ENCODE measurements at regions not wholly inside any gene's neighbourhood (a gene's known extent, or its start where the extent isn't known, plus 50 kb on each side); places are given as distances from the start of the nearest gene placed in this dataset.

- Histone ChIP-seq H3K4me2 (ENCODE audit: unreplicated experiment) (no peak overlapping the region), H3K27me3 (replicated peaks; ENCODE audit: insufficient read depth) (no peaks in the 10 kb centered on the region), H3K79me2 (ENCODE audit: insufficient read depth) (no peaks in the 10 kb centered on the region), H3K9me2 (ENCODE audit: insufficient read depth) (no peaks in the 10 kb centered on the region), H2AFZ (no peak overlapping the region), H3F3A (ENCODE audit: insufficient read depth) (0 out of 2 replicates have a peak, but pooled peaks cover 5% of the 10 kb centered on the region), H3K27ac (no peak overlapping the region), H3K4me3 (no peak overlapping the region), H3K9me3 (ENCODE audit: low read depth) (no peaks in the 10 kb centered on the region), H3K9ac (no peak overlapping the region), H4K20me1 (ENCODE audit: insufficient read depth) (no peaks in the 10 kb centered on the region), H3K4me1 (ENCODE audit: insufficient read depth) (peaks cover 16% of the 10 kb centered on the region), H3K36me3 (ENCODE audit: low read depth) (no peaks in the 10 kb centered on the region)
- TF ChIP-seq EZH2phosphoT487 (IDR thresholded peaks at IDR 0.05; ENCODE audit: insufficient read depth, low read depth) (no peak), EZH2 (IDR thresholded peaks at IDR 0.05; ENCODE audit: insufficient read depth, poor library complexity, severe bottlenecking) (no peak)
- no peak for DNase-seq
- WGBS, 2 experiments (ENCODE audit: low coverage in 1 of 2, low lambda C conversion rate in 2 of 2, missing lambda C conversion rate in 2 of 2), result 62 to 72% methylated on average over 2 of the region's 2 CpGs
- in situ Hi-C loops (cut with MboI), result no loop called here
These were observed 67.7 kb upstream of the TMEM72 start for GRCh38 chr10:44843484-44843883.

- H3K27ac ChIP-seq, result no peak overlapping the region
- in situ Hi-C loops (cut with MboI), result no loop called here
- no peaks in the 10 kb centered on the region for H3K9me3 ChIP-seq (ENCODE audit: low read depth)
- H3K4me3 ChIP-seq, result no peak overlapping the region
- no peak overlapping the region for H3K9ac ChIP-seq
- no peak for DNase-seq
- WGBS, 2 experiments (ENCODE audit: low coverage in 1 of 2, low lambda C conversion rate in 2 of 2, missing lambda C conversion rate in 2 of 2), result 91 to 93% methylated on average over 5 of the region's 6 CpGs
- TF ChIP-seq EZH2phosphoT487 (IDR thresholded peaks at IDR 0.05; ENCODE audit: insufficient read depth, low read depth), result no peak
- TF ChIP-seq EZH2 (IDR thresholded peaks at IDR 0.05; ENCODE audit: insufficient read depth, poor library complexity, severe bottlenecking), result no peak
- no peaks in the 10 kb centered on the region for H3K4me1 ChIP-seq (ENCODE audit: insufficient read depth)
- no peak overlapping the region for H2AFZ ChIP-seq
- H3K4me2 ChIP-seq (ENCODE audit: unreplicated experiment), result no peak overlapping the region
- no peaks in the 10 kb centered on the region for H3K27me3 ChIP-seq (replicated peaks; ENCODE audit: insufficient read depth)
- no peaks in the 10 kb centered on the region for H4K20me1 ChIP-seq (ENCODE audit: insufficient read depth)
- H3K79me2 ChIP-seq (ENCODE audit: insufficient read depth), result no peaks in the 10 kb centered on the region
- H3F3A ChIP-seq (ENCODE audit: insufficient read depth), result no peaks in the 10 kb centered on the region
- H3K36me3 ChIP-seq (ENCODE audit: low read depth), result no peaks in the 10 kb centered on the region
- no peaks in the 10 kb centered on the region for H3K9me2 ChIP-seq (ENCODE audit: insufficient read depth)
These were observed 65.6 kb upstream of the TMEM72 start for GRCh38 chr10:44845361-44846175.

GRCh38 chr10:44847110-44847509 is 64.0 kb upstream of the TMEM72 start:
- Histone ChIP-seq H3K9me3 (ENCODE audit: low read depth) (no peaks in the 10 kb centered on the region), H3K27ac (no peak overlapping the region), H3F3A (ENCODE audit: insufficient read depth) (no peaks in the 10 kb centered on the region), H3K79me2 (ENCODE audit: insufficient read depth) (no peaks in the 10 kb centered on the region), H3K4me3 (no peak overlapping the region), H3K27me3 (replicated peaks; ENCODE audit: insufficient read depth) (no peaks in the 10 kb centered on the region), H3K9me2 (ENCODE audit: insufficient read depth) (no peaks in the 10 kb centered on the region), H3K36me3 (ENCODE audit: low read depth) (no peaks in the 10 kb centered on the region), H3K9ac (no peak overlapping the region), H3K4me2 (ENCODE audit: unreplicated experiment) (no peak overlapping the region), H4K20me1 (ENCODE audit: insufficient read depth) (no peaks in the 10 kb centered on the region), H2AFZ (no peak overlapping the region), H3K4me1 (ENCODE audit: insufficient read depth) (no peaks in the 10 kb centered on the region)
- DNase-seq, result no peak
- in situ Hi-C loops (cut with MboI), result no loop called here
- no peak for TF ChIP-seq EZH2 (IDR thresholded peaks at IDR 0.05; ENCODE audit: insufficient read depth, poor library complexity, severe bottlenecking)
- TF ChIP-seq EZH2phosphoT487 (IDR thresholded peaks at IDR 0.05; ENCODE audit: insufficient read depth, low read depth), result no peak
- 92 to 94% methylated on average over 3 of the region's 3 CpGs for WGBS, 2 experiments (ENCODE audit: low coverage in 1 of 2, low lambda C conversion rate in 2 of 2, missing lambda C conversion rate in 2 of 2)

GRCh38 chr10:44848211-44848610 is 62.9 kb upstream of the TMEM72 start:
- H3K9me3 ChIP-seq (ENCODE audit: low read depth), result no peaks in the 10 kb centered on the region
- H3K27me3 ChIP-seq (replicated peaks; ENCODE audit: insufficient read depth), result no peaks in the 10 kb centered on the region
- no peaks in the 10 kb centered on the region for H3K79me2 ChIP-seq (ENCODE audit: insufficient read depth)
- H3K9me2 ChIP-seq (ENCODE audit: insufficient read depth), result no peaks in the 10 kb centered on the region
- H3K4me3 ChIP-seq, result no peak overlapping the region
- H3K4me2 ChIP-seq (ENCODE audit: unreplicated experiment), result no peak overlapping the region
- no peaks in the 10 kb centered on the region for H4K20me1 ChIP-seq (ENCODE audit: insufficient read depth)
- no peaks in the 10 kb centered on the region for H3F3A ChIP-seq (ENCODE audit: insufficient read depth)
- H3K36me3 ChIP-seq (ENCODE audit: low read depth), result no peaks in the 10 kb centered on the region
- H3K27ac ChIP-seq, result no peak overlapping the region
- WGBS, 2 experiments (ENCODE audit: low coverage in 1 of 2, low lambda C conversion rate in 2 of 2, missing lambda C conversion rate in 2 of 2), result 71 to 85% methylated on average over 4 of the region's 4 CpGs
- H3K4me1 ChIP-seq (ENCODE audit: insufficient read depth), result no peaks in the 10 kb centered on the region
- H2AFZ ChIP-seq, result no peak overlapping the region
- TF ChIP-seq EZH2 (IDR thresholded peaks at IDR 0.05; ENCODE audit: insufficient read depth, poor library complexity, severe bottlenecking) (no peak), EZH2phosphoT487 (IDR thresholded peaks at IDR 0.05; ENCODE audit: insufficient read depth, low read depth) (no peak)
- in situ Hi-C loops (cut with MboI), result no loop called here
- H3K9ac ChIP-seq, result no peak overlapping the region
- no peak for DNase-seq
